ENCODE measurements at regions not wholly inside any gene's neighbourhood (a gene's known extent, or its start where the extent isn't known, plus 50 kb on each side); places are given as distances from the start of the nearest gene placed in this dataset.

DNA sequence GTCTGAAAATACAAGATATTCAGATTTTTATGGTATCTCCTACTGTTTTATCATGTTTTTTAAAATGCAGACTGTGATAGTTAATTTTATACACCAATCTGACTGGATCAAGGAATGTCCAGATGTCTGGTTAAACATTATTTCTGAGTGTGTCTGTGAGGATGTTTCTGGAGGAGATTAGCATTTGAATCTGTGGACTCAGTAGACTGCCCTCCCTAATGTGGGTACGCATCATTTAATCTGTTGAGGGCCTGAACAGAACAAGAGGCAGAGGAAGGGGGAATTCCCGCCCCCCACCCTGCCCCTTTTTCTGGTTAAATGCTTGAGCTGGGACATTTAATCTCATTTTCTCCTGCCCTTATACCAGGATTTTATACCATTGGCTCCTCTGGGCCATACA lies 72.1 kb downstream of the AVPR1A start:
- no peaks in the 10 kb centered on the region for H3K9me2 ChIP-seq (replicated peaks; ENCODE audit: low read length)
- H3K36me3 ChIP-seq (ENCODE audit: low read depth, low read length) = no peaks in the 10 kb centered on the region
- no peak overlapping the region for H3K9ac ChIP-seq (ENCODE audit: low read length)
- H3K4me3 ChIP-seq (ENCODE audit: low read length) = no peak overlapping the region
- H4K20me1 ChIP-seq (ENCODE audit: low read length) = no peaks in the 10 kb centered on the region
- H3K9me3 ChIP-seq (ENCODE audit: low read length) = no peaks in the 10 kb centered on the region
- no peaks in the 10 kb centered on the region for H3K4me1 ChIP-seq (ENCODE audit: insufficient read depth, low read length)
- ChIA-PET POLR2A (ENCODE audit: unreplicated experiment) (no interaction called here), CTCF (no interaction called here)
- H3K27me3 ChIP-seq (ENCODE audit: low read length) = no peaks in the 10 kb centered on the region
- DNase-seq (no peak), ATAC-seq (no peak)
- BruUV-seq (replicated peaks) = no TSS peak
- H3K4me2 ChIP-seq (ENCODE audit: low read length) = no peak overlapping the region
- intact Hi-C loops (cut with micrococcal nuclease) = no loop called here
- H2AFZ ChIP-seq (ENCODE audit: low read length) = no peak overlapping the region
- H3F3A ChIP-seq (ENCODE audit: low read length, unreplicated experiment) = no peaks in the 10 kb centered on the region
- no peak overlapping the region for H3K27ac ChIP-seq (ENCODE audit: low read length)
- no peak for TF ChIP-seq EZH2 (IDR thresholded peaks at IDR 0.05; ENCODE audit: low read length, unreplicated experiment)
- no peak for TF ChIP-seq CTCF (conservative IDR thresholded peaks at IDR 0.05; ENCODE audit: low read depth, low read length)
- TF ChIP-seq EZH2phosphoT487 (IDR thresholded peaks at IDR 0.05; ENCODE audit: borderline replicate concordance, low read length) = no peak
- no peaks in the 10 kb centered on the region for H3K79me2 ChIP-seq (ENCODE audit: low read length)

DNA sequence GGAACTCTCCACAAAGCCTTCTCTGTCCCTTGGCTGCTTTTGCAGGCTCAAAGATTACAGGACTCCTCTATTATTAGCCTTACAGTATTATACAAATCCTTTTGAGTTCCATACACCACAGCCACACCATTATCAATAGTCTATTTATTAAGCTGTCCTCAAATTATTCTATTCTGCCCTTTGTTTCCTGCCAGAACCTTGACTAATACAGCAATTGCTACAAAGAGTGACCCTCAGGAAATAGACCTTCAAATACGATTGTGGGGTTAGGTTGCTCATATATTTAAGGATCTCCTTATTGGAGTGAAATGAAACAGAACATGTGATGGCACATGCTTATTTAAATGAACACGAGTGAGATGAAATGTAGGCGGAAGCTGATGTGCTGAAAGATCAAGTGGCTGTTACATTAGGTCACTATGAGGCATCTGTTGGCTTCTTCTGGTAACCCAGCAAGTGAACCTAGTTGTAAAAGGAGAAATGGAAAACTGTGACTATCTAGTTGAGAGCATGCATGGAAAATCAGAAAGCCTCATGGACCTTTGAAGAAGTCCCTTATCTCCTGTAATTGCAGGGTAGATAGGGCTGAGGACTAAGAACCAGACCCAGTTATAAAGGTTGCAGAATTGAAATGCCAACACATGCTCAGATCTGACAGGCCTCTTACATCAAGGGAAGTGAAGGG lies 75.5 kb downstream of the AVPR1A start:
- POLR2A ChIA-PET (ENCODE audit: unreplicated experiment) = no interaction called here
- Histone ChIP-seq H3K9me3 (ENCODE audit: low read length) (no peaks in the 10 kb centered on the region), H3K79me2 (ENCODE audit: low read length) (no peaks in the 10 kb centered on the region), H3K4me1 (ENCODE audit: insufficient read depth, low read length) (no peaks in the 10 kb centered on the region), H3K4me3 (ENCODE audit: low read length) (no peak overlapping the region), H3K9ac (ENCODE audit: low read length) (no peak overlapping the region), H3K36me3 (ENCODE audit: low read depth, low read length) (no peaks in the 10 kb centered on the region), H3K27me3 (ENCODE audit: low read length) (no peaks in the 10 kb centered on the region), H4K20me1 (ENCODE audit: low read length) (no peaks in the 10 kb centered on the region), H3K9me2 (replicated peaks; ENCODE audit: low read length) (no peaks in the 10 kb centered on the region), H3K4me2 (ENCODE audit: low read length) (no peak overlapping the region), H3K27ac (ENCODE audit: low read length) (no peak overlapping the region), H2AFZ (ENCODE audit: low read length) (no peak overlapping the region), H3F3A (ENCODE audit: low read length, unreplicated experiment) (no peaks in the 10 kb centered on the region)
- TF ChIP-seq EZH2phosphoT487 (IDR thresholded peaks at IDR 0.05; ENCODE audit: borderline replicate concordance, low read length) (no peak), CTCF (conservative IDR thresholded peaks at IDR 0.05; ENCODE audit: low read depth, low read length) (no peak), EZH2 (IDR thresholded peaks at IDR 0.05; ENCODE audit: low read length, unreplicated experiment) (no peak)
- DNase-seq = no peak
- ATAC-seq = no peak
- CTCF ChIA-PET = no interaction called here
- intact Hi-C loops (cut with micrococcal nuclease) = no loop called here
- BruUV-seq (replicated peaks) = no TSS peak

DNA sequence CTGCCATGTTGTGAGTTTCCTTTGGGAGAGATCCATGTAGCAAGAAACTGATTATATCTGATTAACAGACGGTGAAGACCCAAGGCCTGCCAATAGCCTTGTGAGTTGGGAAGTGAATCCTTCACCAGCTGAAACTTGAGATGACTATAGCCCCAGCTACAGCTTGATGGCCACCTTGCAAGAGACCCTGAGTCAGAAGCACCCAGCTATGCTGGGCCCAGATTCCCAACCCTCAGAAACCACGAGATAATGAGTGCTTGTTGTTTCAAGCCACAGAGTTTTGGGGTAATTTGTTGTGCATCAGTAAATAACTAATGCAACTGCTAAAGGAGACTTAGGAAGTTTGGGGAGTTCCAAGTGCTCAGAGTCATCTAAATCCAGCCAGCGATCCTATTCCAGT lies 80.3 kb downstream of the AVPR1A start:
- Histone ChIP-seq H3K27ac (ENCODE audit: low read length) (no peak overlapping the region), H3K27me3 (ENCODE audit: low read length) (no peaks in the 10 kb centered on the region), H3K36me3 (ENCODE audit: low read depth, low read length) (no peaks in the 10 kb centered on the region), H3K4me1 (ENCODE audit: insufficient read depth, low read length) (peaks cover 6% of the 10 kb centered on the region), H2AFZ (ENCODE audit: low read length) (no peak overlapping the region), H3K4me2 (ENCODE audit: low read length) (no peak overlapping the region), H3K9me3 (ENCODE audit: low read length) (no peaks in the 10 kb centered on the region), H3K9me2 (replicated peaks; ENCODE audit: low read length) (no peaks in the 10 kb centered on the region), H3K9ac (ENCODE audit: low read length) (no peak overlapping the region), H3K79me2 (ENCODE audit: low read length) (no peaks in the 10 kb centered on the region), H3K4me3 (ENCODE audit: low read length) (no peak overlapping the region), H4K20me1 (ENCODE audit: low read length) (no peaks in the 10 kb centered on the region), H3F3A (ENCODE audit: low read length, unreplicated experiment) (no peaks in the 10 kb centered on the region)
- DNase-seq = no peak
- intact Hi-C loops (cut with micrococcal nuclease) = no loop called here
- ChIA-PET CTCF (no interaction called here), POLR2A (ENCODE audit: unreplicated experiment) (no interaction called here)
- ATAC-seq = no peak
- no TSS peak for BruUV-seq (replicated peaks)
- no peak for TF ChIP-seq CTCF (conservative IDR thresholded peaks at IDR 0.05; ENCODE audit: low read depth, low read length)

Data from PC-3 (cell line).